Left ventricle myocardium inferior (tissue), 1 donor: ENCODE measurements at regions not wholly inside any gene's neighbourhood (a gene's known extent, or its start where the extent isn't known, plus 50 kb on each side); places are given as distances from the start of the nearest gene placed in this dataset.

ENCODE experiments used
- DNase-seq: peaks from one replicate; pipeline ENCODE4 v3.0.0-alpha.2; 2020
- H3K27ac ChIP-seq: fragments of 200-600 bp; replicated peaks from 2 replicates; pipeline ENCODE4 v1.8.0; 2021
- H3K27me3 ChIP-seq: fragments of 200-600 bp; 2 replicates; pipeline ENCODE4 v1.8.0; 2021; ENCODE audit warnings: low read depth
- H3K36me3 ChIP-seq: fragments of 200-600 bp; 2 replicates; pipeline ENCODE4 v1.8.0; 2021
- H3K4me1 ChIP-seq: fragments of 200-600 bp; 2 replicates; pipeline ENCODE4 v1.8.0; 2021
- H3K4me3 ChIP-seq: fragments of 200-600 bp; 2 replicates; pipeline ENCODE4 v1.8.0; 2021; ENCODE audit warnings: mild to moderate bottlenecking, moderate library complexity
- H3K9me3 ChIP-seq: fragments of 200-600 bp; replicated peaks from 2 replicates; pipeline ENCODE4 v1.8.0; 2021
- intact Hi-C: fragments of 100-400 bp; cut with micrococcal nuclease; formaldehyde crosslinking; loops from one replicate; pipeline ENCODE4 v1.11.0; 2022
- TF ChIP-seq, protein P1 (sequence below): fragments of 200-600 bp; IDR thresholded peaks from 2 replicates; pipeline ENCODE4 v1.8.0; 2021; ENCODE audit warnings: antibody characterized with exemption, mild to moderate bottlenecking, borderline replicate concordance
- donor health status: DM: no; HTN: yes; CAD: no; lungs with severe emphysema.

DNA sequence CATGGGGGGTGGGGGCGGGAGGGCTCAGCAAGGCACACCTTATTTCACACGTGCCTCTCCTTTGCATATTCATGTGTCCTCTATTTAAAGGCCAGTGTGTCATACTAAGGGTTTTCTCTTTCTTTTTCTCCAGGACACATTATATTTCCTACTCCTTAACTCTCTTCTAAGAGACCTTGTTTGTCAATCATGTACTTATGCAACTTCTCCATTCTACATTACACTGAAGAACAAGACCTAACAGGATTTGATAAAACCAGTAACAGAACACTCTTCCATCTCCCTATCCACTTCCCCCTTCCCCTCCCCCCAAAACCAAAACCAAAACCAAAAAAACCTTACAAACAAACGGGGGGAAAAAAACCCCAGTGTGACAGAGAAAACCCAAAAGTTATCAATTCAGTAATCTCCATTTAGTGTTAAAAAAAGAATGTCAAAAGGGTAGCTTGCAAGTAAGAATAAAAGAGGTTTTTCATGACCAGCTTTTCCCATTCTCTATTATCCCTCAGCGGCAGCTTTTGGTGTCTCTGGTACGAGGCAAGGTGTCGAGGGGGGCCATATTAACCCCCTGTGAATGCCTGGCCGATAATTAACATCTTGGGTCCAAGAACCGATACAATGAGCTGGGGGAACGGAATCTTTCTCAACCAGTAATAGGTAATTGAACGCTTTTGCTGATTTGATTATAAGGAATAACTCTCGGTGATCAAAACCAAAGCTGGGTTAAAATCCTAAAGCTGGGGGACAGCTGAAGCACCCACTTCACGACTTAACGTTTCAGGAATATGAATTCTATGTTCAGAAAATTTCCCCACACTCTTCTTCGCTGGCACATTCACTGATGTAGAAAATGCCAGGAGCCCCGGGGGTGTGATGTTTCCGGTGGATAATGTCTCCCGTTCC lies 191.0 kb upstream of the TCF4 start:
- H3K27me3 ChIP-seq = no peaks in the 10 kb centered on the region
- intact Hi-C loops = no loop called here
- H3K36me3 ChIP-seq = no peaks in the 10 kb centered on the region
- no peak for DNase-seq
- peak overlapping the region; percentile 94 for H3K27ac ChIP-seq
- TF ChIP-seq, protein P1, sequence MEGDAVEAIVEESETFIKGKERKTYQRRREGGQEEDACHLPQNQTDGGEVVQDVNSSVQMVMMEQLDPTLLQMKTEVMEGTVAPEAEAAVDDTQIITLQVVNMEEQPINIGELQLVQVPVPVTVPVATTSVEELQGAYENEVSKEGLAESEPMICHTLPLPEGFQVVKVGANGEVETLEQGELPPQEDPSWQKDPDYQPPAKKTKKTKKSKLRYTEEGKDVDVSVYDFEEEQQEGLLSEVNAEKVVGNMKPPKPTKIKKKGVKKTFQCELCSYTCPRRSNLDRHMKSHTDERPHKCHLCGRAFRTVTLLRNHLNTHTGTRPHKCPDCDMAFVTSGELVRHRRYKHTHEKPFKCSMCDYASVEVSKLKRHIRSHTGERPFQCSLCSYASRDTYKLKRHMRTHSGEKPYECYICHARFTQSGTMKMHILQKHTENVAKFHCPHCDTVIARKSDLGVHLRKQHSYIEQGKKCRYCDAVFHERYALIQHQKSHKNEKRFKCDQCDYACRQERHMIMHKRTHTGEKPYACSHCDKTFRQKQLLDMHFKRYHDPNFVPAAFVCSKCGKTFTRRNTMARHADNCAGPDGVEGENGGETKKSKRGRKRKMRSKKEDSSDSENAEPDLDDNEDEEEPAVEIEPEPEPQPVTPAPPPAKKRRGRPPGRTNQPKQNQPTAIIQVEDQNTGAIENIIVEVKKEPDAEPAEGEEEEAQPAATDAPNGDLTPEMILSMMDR = no peak
- peaks cover 48% of the 10 kb centered on the region for H3K4me1 ChIP-seq
- no peaks in the 10 kb centered on the region for H3K9me3 ChIP-seq
- peak overlapping the region; percentile 77 for H3K4me3 ChIP-seq

DNA sequence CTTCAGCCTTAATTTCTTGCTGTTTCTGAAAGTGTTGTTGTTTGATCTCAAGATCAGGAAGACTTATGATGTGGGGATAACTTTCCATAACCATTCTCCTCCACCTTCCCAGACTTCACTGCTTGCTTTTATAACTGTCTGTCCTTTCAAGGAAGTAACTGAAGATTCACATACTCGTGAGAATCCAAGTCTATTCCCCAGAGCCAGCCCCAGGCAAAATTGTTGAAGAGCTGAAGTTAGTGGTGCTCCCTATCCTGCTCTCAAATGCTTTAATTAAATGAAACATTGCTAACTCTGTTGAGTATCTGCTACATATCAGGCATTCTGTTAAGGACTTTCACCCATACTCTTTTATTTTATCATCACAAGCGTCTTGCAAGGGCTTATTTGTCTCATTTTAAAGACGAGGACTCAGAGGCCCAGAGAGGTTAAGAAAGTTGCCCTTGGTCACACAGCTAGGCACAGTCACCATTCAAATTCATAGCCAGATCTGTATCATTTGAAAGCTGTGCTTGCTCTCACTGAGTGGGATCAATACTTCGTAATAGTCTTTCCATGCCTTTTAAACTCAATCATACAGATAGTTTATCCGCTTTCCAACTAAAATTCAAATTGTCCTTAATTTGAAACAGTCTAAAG lies 189.8 kb upstream of the TCF4 start:
- no peak overlapping the region for H3K4me3 ChIP-seq
- intact Hi-C loops = no loop called here
- peak overlapping the region; percentile 94 for H3K27ac ChIP-seq
- no peak for DNase-seq
- no peaks in the 10 kb centered on the region for H3K27me3 ChIP-seq
- TF ChIP-seq, protein P1 = no peak
- H3K36me3 ChIP-seq = no peaks in the 10 kb centered on the region
- H3K9me3 ChIP-seq = no peaks in the 10 kb centered on the region
- H3K4me1 ChIP-seq = peaks cover 48% of the 10 kb centered on the region

DNA sequence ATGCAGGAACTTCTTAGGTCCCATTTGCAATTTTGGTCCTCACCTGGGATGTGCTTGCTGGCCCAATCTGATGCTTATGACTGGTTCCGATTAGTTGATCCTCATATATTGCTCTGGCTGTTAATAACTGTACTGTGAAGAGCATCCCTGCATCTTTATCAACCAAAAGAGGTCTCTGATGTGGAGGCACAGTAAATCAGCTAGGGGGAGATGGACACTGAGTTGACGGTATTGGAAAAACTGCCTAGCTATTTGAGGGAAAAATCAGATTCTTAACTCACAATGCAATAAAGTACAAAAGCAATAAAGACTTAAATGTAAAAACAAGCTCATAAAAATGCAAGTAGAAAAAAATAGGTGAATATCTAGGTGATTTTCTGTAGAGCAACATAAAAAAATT lies 188.0 kb upstream of the TCF4 start:
- Histone ChIP-seq H3K27me3 (no peaks in the 10 kb centered on the region), H3K36me3 (no peaks in the 10 kb centered on the region), H3K4me3 (no peak overlapping the region), H3K9me3 (no peaks in the 10 kb centered on the region), H3K27ac (peak overlapping the region; percentile 94), H3K4me1 (peaks cover 37% of the 10 kb centered on the region)
- intact Hi-C loops = no loop called here
- TF ChIP-seq, protein P1 = peak; percentile 49
- no peak for DNase-seq

DNA sequence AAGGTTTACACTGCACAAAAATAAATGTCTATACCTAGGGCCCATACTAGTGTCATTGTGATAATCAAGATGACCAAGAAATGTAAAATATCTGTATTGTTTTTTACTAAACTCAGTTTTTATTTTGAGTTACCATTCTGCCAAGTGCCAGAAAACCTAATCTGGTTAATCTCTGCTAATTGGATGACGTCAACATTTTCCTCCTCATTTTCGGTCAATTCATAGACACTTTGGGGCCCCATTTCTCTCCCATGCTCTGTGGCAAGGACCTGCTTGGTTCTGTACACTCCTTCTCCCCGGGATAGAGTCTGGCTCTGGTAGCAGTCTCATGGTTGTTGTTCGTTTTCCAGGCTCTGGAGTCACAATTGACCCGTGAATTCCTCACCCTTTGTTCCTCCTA lies 186.5 kb upstream of the TCF4 start:
- H3K9me3 ChIP-seq = no peaks in the 10 kb centered on the region
- H3K36me3 ChIP-seq = no peaks in the 10 kb centered on the region
- H3K27ac ChIP-seq = no peak overlapping the region
- intact Hi-C loops = no loop called here
- no peak for DNase-seq
- TF ChIP-seq, protein P1 = no peak
- H3K4me3 ChIP-seq = no peak overlapping the region
- H3K4me1 ChIP-seq = peaks cover 23% of the 10 kb centered on the region
- H3K27me3 ChIP-seq = no peaks in the 10 kb centered on the region

DNA sequence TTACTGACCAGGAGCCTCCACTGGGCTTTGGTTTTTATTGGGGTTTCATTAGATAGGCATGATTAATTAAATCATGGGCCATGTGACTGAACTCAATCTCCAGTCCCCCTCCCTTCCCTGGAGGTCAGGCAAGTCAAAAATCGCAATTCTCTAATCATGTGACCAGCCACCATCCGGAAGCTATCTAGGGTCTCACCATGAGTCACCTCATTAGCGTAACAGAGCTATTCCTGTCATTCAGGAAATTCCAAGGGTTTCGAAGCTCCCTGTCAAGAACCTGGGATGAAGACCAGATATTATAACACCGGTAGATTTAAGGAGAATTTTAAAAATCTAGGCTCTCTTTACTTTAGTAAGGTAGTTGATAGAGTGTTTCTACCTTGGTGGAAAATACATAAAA lies 180.3 kb upstream of the TCF4 start:
- TF ChIP-seq, protein P1 = no peak
- Histone ChIP-seq H3K27ac (no peak overlapping the region), H3K9me3 (no peaks in the 10 kb centered on the region), H3K27me3 (no peaks in the 10 kb centered on the region), H3K36me3 (no peaks in the 10 kb centered on the region), H3K4me3 (no peak overlapping the region), H3K4me1 (no peaks in the 10 kb centered on the region)
- intact Hi-C loops = no loop called here
- no peak for DNase-seq
